HL-60 (cell line): ENCODE measurements at regions not wholly inside any gene's neighbourhood (a gene's known extent, or its start where the extent isn't known, plus 50 kb on each side); places are given as distances from the start of the nearest gene placed in this dataset.

Source experiments
- DNase-seq, 2 experiments: peaks; one replicate each; pipeline ENCODE4 v3.0.0-alpha.2; 2010 to 2020; ENCODE audit warnings: low read depth in 1 of 2, low spot score in 1 of 2
- H3K27ac ChIP-seq: fragments of 250-450 bp; sonication (Bioruptor Pico); replicated peaks from 2 replicates; pipeline ENCODE4 v1.5.1; 2020; ENCODE audit warnings: mild to moderate bottlenecking, moderate library complexity
- H3K27me3 ChIP-seq: fragments of 250-450 bp; sonication (Bioruptor Pico); 2 replicates; pipeline ENCODE4 v1.5.1; 2021; ENCODE audit warnings: mild to moderate bottlenecking, moderate library complexity; ENCODE audit not compliant: insufficient read depth, poor library complexity, severe bottlenecking
- H3K4me3 ChIP-seq: replicated peaks from 2 replicates; pipeline ENCODE4 v1.5.1; 2011; ENCODE audit warnings: mild to moderate bottlenecking, control low read depth, low read length; ENCODE audit not compliant: insufficient read depth
- CTCF ChIP-seq: IDR thresholded peaks from one replicate; pipeline ENCODE4 v1.5.1; 2011; ENCODE audit warnings: low read length, control low read depth, inconsistent platforms; ENCODE audit not compliant: insufficient read depth
- GABPA ChIP-seq: IDR thresholded peaks from 2 replicates; pipeline ENCODE4 v1.6.1; 2012; ENCODE audit warnings: low read depth
- POLR2AphosphoS5 ChIP-seq: IDR thresholded peaks from 2 replicates; pipeline ENCODE4 v1.6.1; 2012; ENCODE audit warnings: low read depth
- SPI1 ChIP-seq: IDR thresholded peaks from 2 replicates; pipeline ENCODE4 v1.6.1; 2012; ENCODE audit warnings: low read depth, mild to moderate bottlenecking, borderline replicate concordance
- TF ChIP-seq, protein P1 (sequence below): IDR thresholded peaks from 2 replicates; pipeline ENCODE4 v1.6.1; 2012; ENCODE audit warnings: low read depth; ENCODE audit not compliant: insufficient replicate concordance

DNA sequence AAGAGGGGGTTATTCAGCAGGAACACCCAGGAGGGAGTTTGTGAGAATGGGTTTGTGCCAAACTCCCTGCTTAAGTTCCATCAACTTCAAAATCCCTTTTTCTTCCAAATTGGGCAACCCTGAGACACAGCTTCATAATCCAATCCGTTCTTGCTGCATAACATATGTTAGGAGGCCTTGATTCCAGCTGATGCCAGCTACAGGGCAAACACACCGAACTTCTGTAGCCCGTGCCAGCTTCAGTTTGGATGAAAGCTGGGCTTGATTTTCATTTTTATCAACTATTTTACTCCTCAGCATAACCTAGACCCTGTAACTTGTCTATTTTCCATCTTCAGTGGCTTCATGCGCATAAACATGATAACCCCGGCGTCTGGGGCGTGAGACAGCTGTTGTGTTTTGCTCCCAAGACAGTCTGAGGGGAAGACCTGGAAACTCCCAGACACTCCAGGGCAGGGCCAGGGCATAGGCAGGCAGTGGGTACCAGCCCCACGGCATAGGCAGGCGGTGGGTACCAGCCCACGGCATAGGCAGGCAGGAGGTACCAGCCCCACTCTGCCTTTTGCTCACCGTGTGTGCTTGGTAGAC, 220.4 kb downstream of the C16orf95 start:
- DNase-seq: no peak
- H3K27me3 ChIP-seq: no peaks in the 10 kb centered on the region
- TF ChIP-seq CTCF: no peak
- no peak for TF ChIP-seq SPI1
- TF ChIP-seq GABPA: no peak
- TF ChIP-seq, protein P1, sequence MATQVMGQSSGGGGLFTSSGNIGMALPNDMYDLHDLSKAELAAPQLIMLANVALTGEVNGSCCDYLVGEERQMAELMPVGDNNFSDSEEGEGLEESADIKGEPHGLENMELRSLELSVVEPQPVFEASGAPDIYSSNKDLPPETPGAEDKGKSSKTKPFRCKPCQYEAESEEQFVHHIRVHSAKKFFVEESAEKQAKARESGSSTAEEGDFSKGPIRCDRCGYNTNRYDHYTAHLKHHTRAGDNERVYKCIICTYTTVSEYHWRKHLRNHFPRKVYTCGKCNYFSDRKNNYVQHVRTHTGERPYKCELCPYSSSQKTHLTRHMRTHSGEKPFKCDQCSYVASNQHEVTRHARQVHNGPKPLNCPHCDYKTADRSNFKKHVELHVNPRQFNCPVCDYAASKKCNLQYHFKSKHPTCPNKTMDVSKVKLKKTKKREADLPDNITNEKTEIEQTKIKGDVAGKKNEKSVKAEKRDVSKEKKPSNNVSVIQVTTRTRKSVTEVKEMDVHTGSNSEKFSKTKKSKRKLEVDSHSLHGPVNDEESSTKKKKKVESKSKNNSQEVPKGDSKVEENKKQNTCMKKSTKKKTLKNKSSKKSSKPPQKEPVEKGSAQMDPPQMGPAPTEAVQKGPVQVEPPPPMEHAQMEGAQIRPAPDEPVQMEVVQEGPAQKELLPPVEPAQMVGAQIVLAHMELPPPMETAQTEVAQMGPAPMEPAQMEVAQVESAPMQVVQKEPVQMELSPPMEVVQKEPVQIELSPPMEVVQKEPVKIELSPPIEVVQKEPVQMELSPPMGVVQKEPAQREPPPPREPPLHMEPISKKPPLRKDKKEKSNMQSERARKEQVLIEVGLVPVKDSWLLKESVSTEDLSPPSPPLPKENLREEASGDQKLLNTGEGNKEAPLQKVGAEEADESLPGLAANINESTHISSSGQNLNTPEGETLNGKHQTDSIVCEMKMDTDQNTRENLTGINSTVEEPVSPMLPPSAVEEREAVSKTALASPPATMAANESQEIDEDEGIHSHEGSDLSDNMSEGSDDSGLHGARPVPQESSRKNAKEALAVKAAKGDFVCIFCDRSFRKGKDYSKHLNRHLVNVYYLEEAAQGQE: no peak
- no peak for TF ChIP-seq POLR2AphosphoS5
- H3K4me3 ChIP-seq: no peak overlapping the region
- no peak overlapping the region for H3K27ac ChIP-seq

- H3K4me3 ChIP-seq: no peak overlapping the region
- H3K27me3 ChIP-seq: no peaks in the 10 kb centered on the region
- TF ChIP-seq GABPA: no peak
- TF ChIP-seq, protein P1: no peak
- no peak for TF ChIP-seq POLR2AphosphoS5
- TF ChIP-seq CTCF: no peak
- no peak for TF ChIP-seq SPI1
- no peak overlapping the region for H3K27ac ChIP-seq
- DNase-seq: no peak
Measured at GRCh38 chr16:87098361-87098760, 218.8 kb downstream of the C16orf95 start.

- H3K27me3 ChIP-seq: no peaks in the 10 kb centered on the region
- TF ChIP-seq, protein P1: no peak
- TF ChIP-seq GABPA (no peak), CTCF (no peak), POLR2AphosphoS5 (no peak), SPI1 (no peak)
- no peak overlapping the region for H3K27ac ChIP-seq
- H3K4me3 ChIP-seq: no peak overlapping the region
- DNase-seq: no peak
Measured at GRCh38 chr16:87098976-87099720, 218.0 kb downstream of the C16orf95 start.
